ENCODE measurements at regions not wholly inside any gene's neighbourhood (a gene's known extent, or its start where the extent isn't known, plus 50 kb on each side); places are given as distances from the start of the nearest gene placed in this dataset.

- H3K4me1 Mint-ChIP-seq (ENCODE audit: low read depth) = peaks cover 55% of the 10 kb centered on the region
- no peaks in the 10 kb centered on the region for H3K36me3 Mint-ChIP-seq (ENCODE audit: low read depth)
- TF ChIP-seq CTCF (IDR thresholded peaks at IDR 0.05) = no peak
- no peak overlapping the region for H3K4me3 Mint-ChIP-seq (ENCODE audit: unreplicated experiment)
- no peak overlapping the region for H3K27ac Mint-ChIP-seq (ENCODE audit: unreplicated experiment)
- H3K9me3 Mint-ChIP-seq (ENCODE audit: low read depth) = peaks cover 3% of the 10 kb centered on the region
- H3K27me3 Mint-ChIP-seq (ENCODE audit: low read depth) = no peaks in the 10 kb centered on the region
- no peak for DNase-seq (ENCODE audit: low spot score)
Observed at GRCh38 chr21:35211782-35212181, 162.7 kb upstream of the RUNX1 start.

GRCh38 chr21:35210093-35210492 is 161.0 kb upstream of the RUNX1 start:
- DNase-seq (ENCODE audit: low spot score) = no peak

GRCh38 chr21:35208810-35209517 is 159.9 kb upstream of the RUNX1 start:
- Mint-ChIP-seq H3K36me3 (ENCODE audit: low read depth) (no peaks in the 10 kb centered on the region), H3K27me3 (ENCODE audit: low read depth) (no peaks in the 10 kb centered on the region), H3K4me1 (ENCODE audit: low read depth) (peaks cover 80% of the 10 kb centered on the region), H3K4me3 (ENCODE audit: unreplicated experiment) (no peak overlapping the region), H3K9me3 (ENCODE audit: low read depth) (peaks cover 3% of the 10 kb centered on the region), H3K27ac (ENCODE audit: unreplicated experiment) (peak overlapping the region; percentile 90)
- DNase-seq (ENCODE audit: low spot score) = no peak
- no peak for TF ChIP-seq CTCF (IDR thresholded peaks at IDR 0.05)

More at GRCh38 chr21:35210093-35210492, 161.0 kb upstream of the RUNX1 start:
- TF ChIP-seq CTCF (IDR thresholded peaks at IDR 0.05) = no peak
- Mint-ChIP-seq H3K27me3 (ENCODE audit: low read depth) (no peaks in the 10 kb centered on the region), H3K27ac (ENCODE audit: unreplicated experiment) (no peak overlapping the region), H3K36me3 (ENCODE audit: low read depth) (no peaks in the 10 kb centered on the region), H3K9me3 (ENCODE audit: low read depth) (peaks cover 3% of the 10 kb centered on the region), H3K4me3 (ENCODE audit: unreplicated experiment) (no peak overlapping the region), H3K4me1 (ENCODE audit: low read depth) (peaks cover 72% of the 10 kb centered on the region)

DNA sequence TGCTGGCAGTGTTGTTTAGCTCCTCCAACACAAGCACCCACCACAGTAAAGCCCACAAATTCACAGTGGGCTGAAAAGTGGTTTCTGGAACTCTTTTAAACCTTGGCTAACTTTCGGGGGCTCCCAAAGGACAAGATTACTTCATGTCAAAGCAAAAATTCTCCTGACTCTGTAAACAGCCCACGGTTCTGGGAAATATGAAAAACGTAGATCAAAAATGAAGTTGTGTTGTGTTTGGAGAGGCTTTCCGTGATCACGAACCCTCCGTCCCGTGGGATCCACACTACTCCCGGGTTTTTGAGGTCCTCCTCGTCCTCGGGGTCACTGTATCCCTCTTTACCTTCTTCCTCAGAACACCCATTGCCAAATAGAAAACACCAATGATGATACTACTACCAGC is 159.0 kb upstream of the RUNX1 start:
- Mint-ChIP-seq H3K4me1 (ENCODE audit: low read depth) (peaks cover 83% of the 10 kb centered on the region), H3K36me3 (ENCODE audit: low read depth) (no peaks in the 10 kb centered on the region), H3K9me3 (ENCODE audit: low read depth) (peaks cover 3% of the 10 kb centered on the region), H3K27ac (ENCODE audit: unreplicated experiment) (peak overlapping the region; percentile 90), H3K27me3 (ENCODE audit: low read depth) (no peaks in the 10 kb centered on the region), H3K4me3 (ENCODE audit: unreplicated experiment) (no peak overlapping the region)
- no peak for TF ChIP-seq CTCF (IDR thresholded peaks at IDR 0.05)
- no peak for DNase-seq (ENCODE audit: low spot score)

GRCh38 chr21:35207322-35207721 is 158.2 kb upstream of the RUNX1 start:
- no peak for TF ChIP-seq CTCF (IDR thresholded peaks at IDR 0.05)
- DNase-seq (ENCODE audit: low spot score) = no peak
- H3K4me1 Mint-ChIP-seq (ENCODE audit: low read depth) = peaks cover 83% of the 10 kb centered on the region

More at GRCh38 chr21:35207322-35207721, 158.2 kb upstream of the RUNX1 start:
- H3K36me3 Mint-ChIP-seq (ENCODE audit: low read depth) = no peaks in the 10 kb centered on the region
- H3K27ac Mint-ChIP-seq (ENCODE audit: unreplicated experiment) = no peak overlapping the region
- H3K9me3 Mint-ChIP-seq (ENCODE audit: low read depth) = peaks cover 3% of the 10 kb centered on the region
- no peak overlapping the region for H3K4me3 Mint-ChIP-seq (ENCODE audit: unreplicated experiment)
- H3K27me3 Mint-ChIP-seq (ENCODE audit: low read depth) = no peaks in the 10 kb centered on the region
